ENCODE measurements at regions not wholly inside any gene's neighbourhood (a gene's known extent, or its start where the extent isn't known, plus 50 kb on each side); places are given as distances from the start of the nearest gene placed in this dataset.

GRCh38 chr1:57901208-57901919 is 477.5 kb upstream of the DAB1 start:
- no peak for DNase-seq

- DNase-seq, result no peak
Observed at GRCh38 chr1:57898531-57898930, 474.7 kb upstream of the DAB1 start.

GRCh38 chr1:57897581-57897980 is 473.7 kb upstream of the DAB1 start:
- no peak for DNase-seq

GRCh38 chr1:57894315-57894714 is 470.5 kb upstream of the DAB1 start:
- DNase-seq, result no peak

- DNase-seq, result no peak
Observed at GRCh38 chr1:57889676-57890320, 465.9 kb upstream of the DAB1 start.

- no peak for DNase-seq
Observed at GRCh38 chr1:57887964-57888491, 464.2 kb upstream of the DAB1 start.

- no peak for DNase-seq
Observed at GRCh38 chr1:57886376-57886775, 462.5 kb upstream of the DAB1 start.

GRCh38 chr1:57883642-57883995 is 459.8 kb upstream of the DAB1 start:
- DNase-seq, result no peak

GRCh38 chr1:57882934-57883641 is 459.2 kb upstream of the DAB1 start:
- DNase-seq, result no peak

- DNase-seq, result no peak
Observed at GRCh38 chr1:57882072-57882471, 458.2 kb upstream of the DAB1 start.

GRCh38 chr1:57881639-57882038 is 457.8 kb upstream of the DAB1 start:
- no peak for DNase-seq

GRCh38 chr1:57879700-57880099 is 455.8 kb upstream of the DAB1 start:
- no peak for DNase-seq

GRCh38 chr1:57874418-57874877 is 450.6 kb upstream of the DAB1 start:
- DNase-seq, result no peak

- DNase-seq, result no peak
Observed at GRCh38 chr1:57872913-57873312, 449.1 kb upstream of the DAB1 start.

GRCh38 chr1:57868908-57869307 is 445.0 kb upstream of the DAB1 start:
- no peak for DNase-seq

GRCh38 chr1:57868239-57868638 is 444.4 kb upstream of the DAB1 start:
- no peak for DNase-seq

GRCh38 chr1:57866998-57867397 is 443.1 kb upstream of the DAB1 start:
- DNase-seq, result no peak

- DNase-seq, result no peak
Observed at GRCh38 chr1:57860931-57861565, 437.2 kb upstream of the DAB1 start.

GRCh38 chr1:57860325-57860724 is 436.5 kb upstream of the DAB1 start:
- no peak for DNase-seq

- DNase-seq, result no peak
Observed at GRCh38 chr1:57858740-57859139, 434.9 kb upstream of the DAB1 start.

GRCh38 chr1:57857809-57858208 is 433.9 kb upstream of the DAB1 start:
- no peak for DNase-seq

- no peak for DNase-seq
Observed at GRCh38 chr1:57854436-57854835, 430.6 kb upstream of the DAB1 start.

GRCh38 chr1:57850176-57850940 is 426.5 kb upstream of the DAB1 start:
- no peak for DNase-seq
